ENCODE measurements at regions not wholly inside any gene's neighbourhood (a gene's known extent, or its start where the extent isn't known, plus 50 kb on each side); places are given as distances from the start of the nearest gene placed in this dataset.
"Not testable (repeated sequence)": the region's sequence is repeated elsewhere in the genome, so short reads cannot be mapped to it uniquely, and the experiment has no call there.

DNA sequence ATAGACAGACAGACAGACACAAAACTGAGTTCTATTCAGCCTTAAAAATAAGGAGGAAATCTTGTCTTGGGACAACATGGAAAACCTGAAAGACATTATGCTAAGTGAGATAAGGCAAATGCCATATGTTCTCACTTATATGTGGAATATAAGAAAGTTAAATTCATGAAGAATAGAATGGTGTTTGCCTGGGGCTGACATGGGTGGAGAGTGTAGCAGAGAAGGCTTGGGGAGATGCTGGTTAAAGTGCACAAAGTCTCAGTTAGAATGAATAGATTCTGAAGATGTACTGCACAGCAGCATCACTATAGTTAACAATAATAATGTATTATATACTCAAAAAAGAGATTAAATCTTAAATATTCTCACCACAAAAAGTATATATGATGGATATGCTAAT lies 355.5 kb downstream of the LRRIQ3 start:
- no peak for DNase-seq

DNA sequence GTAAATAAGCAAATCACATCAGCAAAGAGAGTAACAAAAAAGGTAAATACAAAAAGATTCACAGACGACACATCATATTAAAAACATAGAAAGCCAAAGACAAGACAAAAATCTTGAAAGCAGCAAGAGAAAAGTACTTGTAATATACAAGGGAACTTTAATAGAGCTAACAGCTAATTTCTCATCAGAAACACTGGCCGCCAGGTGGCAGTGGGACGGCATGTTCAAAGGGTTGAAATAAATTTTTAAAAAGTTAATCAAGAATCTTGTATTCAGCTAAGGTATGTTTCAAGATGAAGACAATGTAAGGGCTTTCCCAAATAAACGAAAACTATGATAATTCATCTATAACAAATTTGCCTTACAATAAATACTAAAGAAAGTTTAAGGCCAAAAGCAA lies 358.1 kb downstream of the LRRIQ3 start:
- peak in 1 of 2 experiments; percentile 6 for DNase-seq

DNA sequence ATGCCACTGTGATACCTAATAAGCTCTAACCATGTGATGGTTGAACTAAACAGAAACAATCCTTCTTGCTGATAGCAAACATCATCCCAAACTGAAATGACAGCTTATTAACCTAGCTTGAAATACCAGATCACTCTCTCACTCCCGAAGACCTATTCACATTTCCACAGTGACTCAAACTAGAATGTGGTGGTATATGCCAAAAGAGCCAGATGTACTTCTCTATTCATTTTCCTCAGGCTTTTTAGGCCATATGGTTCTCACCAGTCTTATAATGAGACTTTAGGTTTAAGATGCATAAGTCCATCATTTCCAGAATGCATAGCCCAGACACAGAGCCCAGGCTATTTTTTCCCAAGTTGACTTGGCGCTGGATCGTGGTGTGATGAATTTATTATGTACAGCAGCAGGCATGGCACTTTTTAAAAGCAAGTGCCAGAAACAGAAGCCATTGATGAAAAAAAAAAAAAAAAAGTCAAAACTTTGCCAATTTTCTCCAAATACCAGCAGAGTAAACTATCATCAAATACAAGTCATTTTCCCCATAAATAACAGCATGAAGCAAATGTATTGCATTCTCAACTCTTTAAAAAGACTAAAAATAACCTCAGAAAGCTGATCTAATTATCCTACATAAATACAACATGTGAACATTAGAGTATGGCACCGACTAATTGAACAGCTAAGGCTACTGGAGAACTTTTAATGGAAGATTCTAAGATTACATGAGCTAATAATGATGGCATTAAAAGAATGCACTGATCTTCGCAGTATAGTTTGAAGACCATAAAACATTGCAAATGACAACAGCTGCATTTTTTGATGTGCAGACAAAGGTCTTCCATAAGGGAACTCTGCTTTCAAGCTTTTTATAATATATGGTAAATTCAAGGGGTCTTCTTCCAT lies 365.4 kb downstream of the LRRIQ3 start:
- no peak for DNase-seq

DNA sequence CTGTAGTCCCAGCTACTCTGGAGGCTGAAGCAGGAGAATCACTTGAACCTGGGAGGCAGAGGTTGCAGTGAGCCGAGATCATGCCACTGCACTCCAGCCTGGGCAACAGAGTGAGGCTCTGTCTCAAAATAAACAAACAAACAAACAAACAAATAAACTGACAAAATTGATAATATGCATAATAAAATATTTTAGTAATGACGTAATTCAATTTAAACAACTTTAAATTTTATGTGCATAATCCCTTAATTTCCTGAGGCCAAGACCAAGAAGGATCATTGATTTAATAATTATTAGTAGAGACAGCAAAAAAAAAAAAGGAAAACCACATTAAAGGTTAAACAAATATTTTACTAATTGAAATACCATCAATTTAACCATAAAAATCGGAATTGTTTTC lies 370.7 kb downstream of the LRRIQ3 start:
- not testable (repeated sequence) for DNase-seq

DNA sequence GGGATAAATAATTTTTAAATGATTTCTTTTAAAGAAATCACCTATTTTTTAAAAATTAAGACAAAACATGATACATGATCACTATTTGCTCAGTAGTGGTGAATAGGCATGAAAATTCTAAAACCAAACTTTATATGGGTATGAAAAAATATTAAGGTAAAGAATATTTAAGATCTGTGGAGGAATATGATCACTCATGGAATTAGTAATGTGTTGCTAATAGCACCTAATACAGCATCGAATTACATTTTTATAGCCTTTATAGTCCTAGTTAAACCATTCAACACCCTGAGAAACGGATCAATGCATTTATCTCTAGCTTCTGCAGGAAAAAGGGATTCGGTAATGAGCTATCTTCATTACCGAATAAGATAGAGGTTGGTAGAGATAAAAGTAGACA lies 373.9 kb downstream of the LRRIQ3 start:
- no peak for DNase-seq

DNA sequence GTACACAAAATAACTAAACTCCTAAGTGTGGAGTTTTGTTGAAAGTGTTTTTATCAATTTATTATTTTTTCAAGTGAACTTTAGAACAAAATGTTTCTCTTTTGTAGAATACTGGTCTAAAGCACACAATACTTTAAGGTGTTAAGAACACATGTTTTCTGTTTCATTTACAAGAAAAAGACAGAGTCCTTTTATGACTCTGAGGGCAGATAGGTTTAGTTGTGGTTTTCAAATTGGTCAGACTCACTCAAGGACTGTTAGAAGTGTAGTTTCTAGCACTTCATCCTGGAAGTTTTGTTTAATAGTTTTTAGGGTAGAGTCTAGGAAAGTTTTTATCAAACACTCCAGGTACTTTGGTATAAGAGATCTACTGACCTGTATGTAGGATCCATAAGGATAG lies 376.5 kb downstream of the LRRIQ3 start:
- DNase-seq: no peak

DNA sequence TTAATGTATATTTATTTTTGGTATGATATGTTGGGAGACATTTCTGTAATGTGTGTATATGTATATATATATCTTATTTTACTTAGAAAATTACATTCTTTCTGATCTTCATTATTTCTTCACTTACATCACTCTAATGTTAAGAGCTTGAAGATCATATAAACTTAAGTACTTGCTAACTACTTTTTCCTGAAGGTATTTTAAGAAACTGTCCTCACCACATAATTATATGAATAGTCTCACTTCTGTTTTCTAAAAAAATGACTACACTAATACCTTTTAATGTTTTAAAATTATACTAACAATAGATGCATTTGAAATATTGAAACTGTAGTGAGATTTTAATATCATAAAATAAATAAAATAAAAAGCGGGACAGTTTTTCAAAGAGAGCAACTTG lies 377.1 kb downstream of the LRRIQ3 start:
- DNase-seq: no peak

DNA sequence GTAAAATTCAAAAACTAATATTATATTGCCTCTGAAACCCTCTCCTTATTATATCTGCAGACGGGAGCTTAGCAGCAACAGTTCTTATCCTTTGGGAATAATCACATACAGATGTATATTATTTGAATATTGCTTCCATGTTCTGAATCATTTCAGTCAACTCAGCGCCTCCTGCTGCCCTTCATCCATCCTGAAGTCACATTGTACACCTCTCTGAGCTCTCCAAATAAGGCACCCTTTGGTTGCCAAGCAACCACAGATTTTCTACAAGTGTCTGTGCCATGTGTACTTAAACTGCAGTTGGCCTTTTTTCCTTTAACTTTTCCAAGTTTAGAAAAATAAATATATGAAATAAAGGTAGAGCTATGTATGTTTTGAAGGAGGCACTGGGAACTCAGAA lies 384.3 kb downstream of the LRRIQ3 start:
- no peak for DNase-seq

DNA sequence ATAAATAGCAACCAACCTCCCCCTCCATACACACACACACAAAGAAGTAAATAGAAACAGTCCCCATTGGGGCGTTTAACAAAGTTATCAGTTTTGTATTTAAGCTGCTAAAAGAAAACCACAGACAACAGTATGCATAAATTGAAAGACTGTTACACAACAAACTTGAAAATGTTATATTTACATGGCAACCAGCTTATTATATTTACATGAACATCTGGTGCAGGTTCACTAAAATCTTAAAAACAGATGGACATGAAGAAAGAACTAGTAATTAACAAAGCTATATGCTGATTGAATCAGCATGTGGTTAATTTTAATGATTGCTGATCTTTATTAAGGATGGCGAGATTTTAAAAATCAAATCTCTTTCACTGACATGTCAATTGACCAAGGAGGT lies 384.7 kb downstream of the LRRIQ3 start:
- no peak for DNase-seq

DNA sequence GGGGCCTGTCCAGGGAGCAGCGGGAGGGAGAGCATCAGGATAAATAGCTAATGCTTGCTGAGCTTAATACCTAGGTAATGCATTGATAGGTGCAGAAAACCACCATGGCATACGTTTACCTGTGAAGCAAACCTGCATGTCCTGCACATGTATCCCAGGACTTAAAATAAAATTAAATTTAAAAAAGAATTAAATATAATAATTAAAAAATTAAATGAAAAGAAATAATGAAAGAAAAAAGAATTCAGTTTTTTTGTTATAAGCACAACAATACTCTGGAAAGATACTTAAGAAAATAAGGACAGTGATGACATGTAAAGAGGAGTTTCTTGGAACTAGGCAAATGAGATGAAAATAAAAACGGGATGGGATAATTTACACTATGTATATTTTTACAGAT lies 386.2 kb downstream of the LRRIQ3 start:
- DNase-seq: no peak

DNA sequence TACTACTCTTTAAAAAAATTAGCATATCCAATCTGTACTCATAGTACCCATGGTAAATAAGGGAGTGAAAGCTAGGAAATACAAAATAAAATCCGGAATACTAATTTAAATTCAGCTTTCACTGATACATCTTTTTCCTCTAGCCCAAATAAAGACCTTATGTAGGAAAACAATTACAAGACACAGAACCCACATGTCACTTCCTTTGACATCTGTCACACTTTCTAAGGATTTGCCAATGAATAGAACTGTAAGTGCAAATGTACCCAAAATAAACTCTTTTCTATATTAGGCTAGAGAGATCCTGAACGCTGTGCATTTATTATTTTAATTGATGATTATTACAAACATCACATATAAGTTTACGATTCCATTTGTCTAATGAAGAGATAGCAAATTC lies 393.0 kb downstream of the LRRIQ3 start:
- no peak for DNase-seq

DNA sequence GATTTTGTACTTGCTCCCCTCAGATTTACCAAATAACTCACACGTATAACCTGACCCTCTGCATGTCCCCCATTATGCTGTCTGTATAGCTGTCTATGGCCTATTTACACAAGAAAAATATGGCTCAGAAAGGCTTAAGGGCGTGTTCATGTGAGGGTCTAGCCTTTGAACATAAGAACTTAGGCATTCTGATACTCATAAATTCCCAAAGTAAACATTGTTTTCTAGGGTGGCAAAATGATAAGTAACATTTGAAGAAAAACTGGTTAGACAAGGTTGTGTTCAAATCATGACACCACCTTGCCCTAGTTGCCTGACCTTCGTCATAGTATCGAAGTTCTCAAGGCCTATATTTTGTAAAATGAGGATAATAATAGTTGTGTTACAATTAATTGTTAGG lies 394.6 kb downstream of the LRRIQ3 start:
- DNase-seq: no peak

DNA sequence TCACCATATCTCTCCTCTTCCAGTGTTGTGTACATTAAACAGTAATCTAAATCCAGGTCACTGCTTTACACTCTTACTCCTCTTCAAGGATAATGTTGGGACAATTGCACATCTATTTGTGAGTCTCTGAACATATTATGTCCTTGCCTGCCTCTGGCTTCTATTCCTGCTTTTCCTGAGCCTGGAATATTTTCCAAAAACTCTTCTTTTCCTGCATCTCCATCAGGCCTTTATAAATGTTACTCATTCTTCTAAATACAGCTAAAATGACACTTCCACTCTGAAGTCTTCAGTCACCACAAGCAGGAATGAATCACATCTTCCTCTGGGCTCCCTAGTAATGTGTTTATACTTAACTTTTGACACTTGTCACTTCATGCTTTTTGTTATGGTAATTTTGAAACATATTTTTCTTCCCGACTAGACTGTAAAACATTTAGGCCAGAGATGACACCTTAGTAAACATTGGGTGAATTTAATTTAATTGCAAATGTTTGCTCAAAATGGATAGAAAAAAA lies 396.0 kb downstream of the LRRIQ3 start:
- DNase-seq: no peak

DNA sequence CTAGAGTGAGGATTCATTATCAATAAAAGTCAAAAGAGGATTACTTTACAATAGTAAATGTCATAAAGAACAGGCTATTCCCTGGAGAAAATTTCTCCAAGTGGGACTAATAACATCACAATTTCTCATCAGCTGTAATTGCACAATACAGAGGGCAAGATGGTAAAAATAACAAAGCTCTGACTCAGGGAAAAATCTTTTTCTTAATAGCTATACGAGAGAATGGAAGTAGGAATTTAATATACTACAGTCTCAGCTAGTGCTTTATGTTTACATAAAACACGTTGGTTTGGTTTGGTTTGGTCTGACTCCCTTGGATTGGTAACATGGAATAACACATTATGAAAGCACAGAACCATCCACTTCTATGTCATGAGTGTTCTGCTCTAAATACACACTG lies 397.6 kb downstream of the LRRIQ3 start:
- no peak for DNase-seq

DNA sequence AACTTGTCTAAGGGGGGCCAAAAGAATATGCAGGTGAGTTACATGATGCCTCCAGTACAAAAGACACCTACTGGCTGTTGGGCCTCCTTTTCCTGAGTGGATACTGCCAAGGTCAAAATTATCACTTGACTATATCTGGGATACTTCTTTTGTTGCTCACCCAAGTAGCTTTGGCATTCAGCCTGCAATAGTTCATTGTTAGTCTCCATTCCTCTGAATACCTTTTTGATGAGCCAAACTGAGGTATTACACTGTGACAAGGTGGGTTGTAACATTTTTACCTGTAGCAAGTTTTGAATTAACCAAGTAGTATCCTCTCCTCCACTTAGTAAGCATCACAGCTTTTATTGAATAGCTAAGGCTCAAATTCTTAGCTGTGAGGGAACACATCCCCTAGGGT lies 408.0 kb downstream of the LRRIQ3 start:
- no peak for DNase-seq

DNA sequence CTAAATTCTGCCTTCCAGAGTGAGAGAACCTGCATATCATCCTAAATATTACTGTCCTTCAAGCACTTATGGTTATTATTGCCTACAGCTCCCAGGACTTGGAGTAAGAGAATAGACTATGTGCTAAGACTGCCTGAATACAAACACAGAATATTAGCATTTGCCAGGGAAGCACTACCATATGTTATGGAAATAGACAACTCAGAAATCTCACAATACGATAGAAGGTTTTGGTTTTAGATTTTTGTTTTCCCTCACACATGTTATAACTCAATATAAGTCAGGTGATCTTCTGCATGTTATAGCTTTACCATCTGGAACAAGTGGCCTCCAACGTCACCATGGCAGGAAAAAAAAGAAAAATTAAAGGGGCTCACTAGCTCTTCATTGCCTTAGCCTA lies 413.9 kb downstream of the LRRIQ3 start:
- DNase-seq: no peak

DNA sequence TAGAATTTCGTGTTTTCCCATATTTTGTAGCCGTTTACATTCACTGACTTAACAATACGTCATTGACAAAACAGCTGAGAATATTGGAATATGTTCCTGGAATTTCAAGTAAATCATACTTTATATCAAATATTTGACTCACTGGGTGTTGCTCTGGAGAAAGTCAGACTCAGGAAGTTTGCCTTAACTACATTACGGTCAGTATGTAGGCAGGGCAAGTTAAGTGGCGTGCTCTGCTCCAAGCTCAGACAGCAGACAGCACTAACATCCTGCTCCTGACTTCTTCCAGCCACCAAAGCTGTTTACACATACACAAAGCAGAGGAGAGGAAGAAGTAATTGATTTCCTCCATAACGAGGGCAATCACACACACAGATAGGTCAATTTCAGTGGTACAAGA lies 414.6 kb downstream of the LRRIQ3 start:
- no peak for DNase-seq

DNA sequence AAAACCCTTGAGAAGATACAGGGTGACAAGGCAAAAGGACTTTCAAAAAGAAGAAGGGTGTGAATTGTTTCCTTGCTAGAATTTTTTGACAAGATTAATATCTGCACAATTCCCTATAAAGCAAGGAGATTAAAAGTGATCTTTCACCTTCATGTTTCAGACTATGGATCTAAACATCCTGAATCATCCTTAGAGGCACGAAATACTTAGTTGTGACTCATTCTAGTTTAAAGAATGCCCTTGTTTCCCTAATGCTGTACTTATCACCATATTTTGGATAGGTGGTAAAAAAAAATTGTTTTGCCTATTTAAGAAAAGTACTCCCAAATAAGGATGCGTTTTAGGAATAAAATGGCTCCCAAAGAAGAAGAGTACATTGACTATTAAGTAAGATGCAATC lies 415.1 kb downstream of the LRRIQ3 start:
- DNase-seq: no peak

DNA sequence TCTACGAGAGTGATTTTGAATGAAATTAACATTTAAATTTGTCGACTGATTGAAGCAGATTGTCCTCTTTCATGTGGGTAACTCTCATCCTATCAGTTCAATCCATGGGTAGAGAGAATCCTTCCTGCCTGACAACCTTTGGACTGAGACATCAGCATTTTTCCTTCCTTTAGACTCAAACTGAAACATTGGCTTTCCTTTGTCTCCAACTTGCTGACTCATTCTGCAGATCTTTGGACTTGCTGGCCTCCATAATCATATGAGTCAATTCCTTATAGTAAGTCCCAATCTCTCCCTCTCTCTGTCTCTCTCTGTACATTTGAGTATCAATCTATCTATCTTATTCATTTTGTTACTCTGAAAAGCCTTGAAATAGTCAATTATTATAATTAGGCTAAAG lies 416.7 kb downstream of the LRRIQ3 start:
- DNase-seq: no peak

DNA sequence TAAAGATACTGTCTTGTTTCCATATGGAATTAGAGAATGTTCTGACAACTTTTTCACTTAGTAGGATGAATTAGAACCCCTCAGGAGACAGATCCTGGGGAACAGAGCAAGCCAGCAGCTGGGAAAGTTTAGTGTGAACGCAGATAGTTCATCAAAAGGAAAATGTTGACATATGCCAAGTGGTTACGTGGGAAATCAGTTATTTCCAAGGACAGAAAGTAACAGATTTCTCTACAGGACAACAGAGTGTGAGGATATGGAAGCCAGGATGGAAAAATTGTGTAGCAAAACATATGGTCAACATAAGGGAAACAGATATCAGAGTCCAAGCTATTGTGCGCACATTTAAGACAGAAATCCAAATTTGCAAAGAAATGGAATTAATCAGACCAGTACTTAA lies 419.5 kb downstream of the LRRIQ3 start:
- no peak for DNase-seq

DNA sequence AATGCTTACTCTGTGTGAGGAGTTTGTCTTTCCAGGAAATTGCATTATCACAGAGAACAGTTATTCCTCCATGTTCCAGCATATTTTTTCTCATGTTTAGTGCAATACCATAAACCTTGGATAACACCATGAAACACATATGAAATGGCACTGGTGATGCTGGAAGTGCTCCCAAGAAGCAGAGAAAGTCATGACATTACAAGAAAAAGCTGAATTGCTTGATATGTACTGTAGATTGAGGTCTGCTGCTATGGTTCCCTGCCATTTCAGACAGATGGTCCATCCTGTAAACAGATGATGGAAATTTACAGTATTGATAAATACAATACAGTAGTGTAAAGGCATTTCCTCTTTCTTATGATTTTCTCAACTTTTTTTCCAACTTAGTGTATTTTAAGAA lies 422.1 kb downstream of the LRRIQ3 start:
- DNase-seq: no peak

DNA sequence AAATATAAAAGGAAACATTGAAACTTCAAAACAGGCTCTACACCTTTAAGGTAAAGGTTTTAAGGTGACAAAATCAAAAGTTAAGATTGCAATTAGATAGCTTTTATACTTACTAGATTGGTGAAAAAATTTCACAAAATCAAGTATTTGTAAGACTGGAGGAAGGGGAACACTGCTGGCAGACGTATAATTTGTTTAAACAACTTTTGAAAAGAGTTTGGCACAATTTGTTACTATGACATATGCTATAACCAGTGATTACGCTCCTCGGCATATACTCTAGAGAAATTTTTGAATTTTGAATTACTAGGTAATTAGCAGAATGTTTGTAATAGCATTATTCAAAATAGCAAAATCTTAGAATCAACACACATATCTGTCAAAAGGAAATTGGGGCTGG lies 425.0 kb downstream of the LRRIQ3 start:
- DNase-seq: no peak

DNA sequence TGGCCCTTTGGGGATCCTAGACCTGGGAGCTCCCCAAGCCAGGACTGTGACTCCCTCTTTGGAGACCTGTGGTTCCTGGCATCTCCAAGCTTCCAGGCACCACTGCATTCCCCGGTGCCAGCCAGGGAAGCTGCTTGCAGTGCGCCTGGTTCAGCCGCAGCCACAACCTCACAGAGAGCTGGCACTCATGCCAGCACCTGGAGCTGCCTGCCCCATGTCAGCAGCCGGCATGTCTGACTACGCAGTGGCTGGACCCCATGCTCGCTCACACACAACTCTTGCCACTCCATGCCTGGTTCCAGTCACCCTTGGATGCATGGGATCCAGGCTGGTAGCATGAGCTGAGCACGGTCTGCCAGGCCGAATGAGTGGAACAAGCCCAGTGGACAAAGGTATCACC lies 426.6 kb downstream of the LRRIQ3 start:
- no peak for DNase-seq

DNA sequence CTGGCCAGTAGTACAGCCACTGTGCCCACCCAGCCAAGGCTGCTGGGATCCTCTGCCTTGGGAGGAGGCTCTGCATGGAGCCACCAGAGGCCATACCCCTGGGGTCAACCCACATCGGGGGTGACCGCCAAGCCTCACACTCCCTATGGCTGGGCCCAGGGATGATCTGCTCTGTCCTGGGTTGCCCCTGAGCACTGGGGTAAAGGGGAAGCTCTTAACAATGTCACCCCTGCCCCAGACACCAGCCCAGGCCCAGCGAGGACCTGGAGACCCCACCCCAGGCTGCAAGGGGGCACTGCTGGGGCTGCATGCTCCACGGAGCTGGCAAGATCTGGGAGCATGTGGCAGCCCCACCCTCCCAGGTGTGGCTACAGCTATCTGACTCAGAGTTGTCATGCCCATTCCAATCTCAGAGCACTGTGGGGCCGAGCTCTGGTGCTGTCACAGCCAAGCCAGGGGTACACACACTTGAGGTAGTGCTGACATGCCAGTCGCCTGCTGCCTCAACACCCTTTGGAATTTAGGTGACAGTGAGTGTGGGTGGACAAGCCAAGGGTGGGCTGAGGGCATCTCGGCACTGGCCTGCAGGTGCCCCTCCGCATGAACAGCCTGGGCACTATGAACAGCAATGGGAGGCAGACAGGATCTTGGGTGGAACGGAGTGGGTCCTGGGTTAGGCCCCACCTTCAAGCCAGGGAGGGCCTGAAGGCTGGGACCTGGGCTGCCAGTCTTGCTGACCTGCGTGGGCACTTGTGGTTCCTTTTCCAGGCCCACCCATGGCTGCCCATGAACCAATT lies 427.7 kb downstream of the LRRIQ3 start:
- DNase-seq: no peak
